ENCODE measurements at regions not wholly inside any gene's neighbourhood (a gene's known extent, or its start where the extent isn't known, plus 50 kb on each side); places are given as distances from the start of the nearest gene placed in this dataset.

DNA sequence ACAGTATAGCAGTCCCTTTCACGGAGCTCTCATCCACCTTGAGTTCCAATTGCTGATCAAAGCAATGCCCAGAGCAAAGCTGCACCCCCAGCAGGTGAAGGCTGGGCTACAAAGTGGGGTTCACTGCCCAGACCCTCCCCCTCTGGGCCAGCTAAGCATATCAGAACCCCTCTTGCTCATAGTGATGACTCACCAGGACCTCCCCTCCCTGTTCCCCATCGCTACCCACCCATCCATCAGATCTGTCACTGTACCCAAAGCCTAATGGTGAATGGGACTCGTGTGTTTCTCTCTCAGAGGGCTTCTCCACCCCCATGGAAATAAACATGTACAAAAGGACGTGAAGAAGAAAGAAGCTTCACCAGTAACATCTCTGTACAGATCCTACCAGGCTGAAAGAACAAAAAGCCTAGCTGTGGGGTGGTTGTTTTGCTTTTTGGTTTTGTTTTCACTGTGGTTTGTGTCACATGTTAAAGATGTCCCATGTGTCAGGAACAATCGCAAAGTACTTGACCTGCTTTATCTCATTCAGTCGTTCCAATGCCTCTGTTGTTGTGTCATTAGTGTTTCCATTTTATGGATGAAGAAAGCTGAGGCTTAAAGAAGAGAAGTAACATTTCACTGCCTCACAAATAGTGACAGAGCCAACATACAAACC, 518.5 kb downstream of the CD83 start:
- ChIA-PET CTCF (interaction anchor here (1.1 kb wide), 1 partner anchor 9 kb away, joined by 3 read pairs; no protein-coding TSS in a partner anchor), POLR2A (interaction anchor here (0.7 kb wide), 1 partner anchor 182 kb away, joined by 6 read pairs; no protein-coding TSS in a partner anchor)

GRCh38 chr6:14638435-14638905, 520.9 kb downstream of the CD83 start:
- POLR2A ChIA-PET, result no interaction called here
- CTCF ChIA-PET, result no interaction called here

DNA sequence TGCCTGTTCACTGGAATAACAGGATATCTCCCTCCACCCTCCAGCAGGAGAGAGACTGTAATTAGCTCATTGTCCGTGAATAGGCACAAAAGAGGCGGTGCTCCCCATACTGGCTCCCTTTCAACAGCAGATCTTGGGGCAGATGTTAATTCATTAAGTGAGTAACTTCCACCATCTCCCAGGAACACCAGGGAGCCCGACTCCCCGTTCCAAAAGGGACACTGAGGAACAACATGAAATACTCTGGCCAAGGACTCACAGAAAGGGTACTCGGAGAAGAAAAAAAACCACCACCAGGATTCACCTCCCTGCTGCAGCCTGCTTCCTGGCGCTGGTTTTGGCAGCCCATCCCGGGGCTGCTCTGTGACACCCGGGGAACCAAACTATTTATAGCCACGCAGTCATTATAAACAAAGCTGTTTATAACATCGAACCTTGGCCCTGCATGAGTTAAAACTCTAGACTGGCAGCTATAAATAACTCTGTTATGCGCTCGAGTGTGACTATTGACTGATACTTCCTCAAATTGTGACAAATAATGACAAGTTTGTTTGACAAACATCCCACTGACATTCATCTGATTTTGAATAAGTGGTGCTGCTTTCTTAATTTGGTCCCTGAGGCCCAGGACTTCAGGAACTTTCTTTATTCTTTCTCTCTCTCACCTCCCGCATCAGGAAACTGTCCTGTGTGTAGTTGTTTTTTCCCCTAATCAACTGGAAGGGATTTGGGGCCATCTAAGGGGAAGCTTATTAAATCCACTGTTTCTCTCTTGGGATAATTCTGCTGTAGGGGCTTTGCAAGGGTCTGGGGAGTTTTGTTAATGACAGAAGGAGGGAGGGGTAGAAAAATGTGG, 521.6 kb downstream of the CD83 start:
- ChIA-PET POLR2A (interaction anchor here (0.6 kb wide), 1 partner anchor 609 kb away, joined by 9 read pairs; no protein-coding TSS in a partner anchor), CTCF (interaction anchor here (1.3 kb wide), 1 partner anchor 65 kb away, joined by 3 read pairs; no protein-coding TSS in a partner anchor)

- CTCF ChIA-PET, result interaction anchor here (1.3 kb wide), 1 partner anchor 64 kb away, joined by 3 read pairs; no protein-coding TSS in a partner anchor
- POLR2A ChIA-PET, result no interaction called here
Measured at GRCh38 chr6:14639983-14640599, 522.5 kb downstream of the CD83 start.

DNA sequence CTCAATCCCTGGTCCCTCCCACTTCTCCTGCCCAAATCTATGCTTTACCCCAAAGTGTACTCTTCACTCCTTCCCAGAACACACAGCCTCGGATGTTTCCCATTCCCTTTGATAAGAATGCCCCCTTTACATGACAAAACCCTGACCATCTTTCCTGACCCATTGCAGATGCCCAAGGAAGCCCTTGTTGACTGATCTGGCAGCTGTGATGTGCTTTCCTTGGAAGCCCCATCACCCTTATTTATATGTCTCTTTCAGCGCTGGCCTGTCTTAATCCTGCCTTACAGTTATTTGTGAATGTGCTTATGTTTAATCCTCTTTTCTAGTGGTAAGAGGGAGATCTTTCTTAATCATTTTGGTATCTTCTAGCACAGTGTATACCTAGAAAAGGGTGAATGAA, 523.1 kb downstream of the CD83 start:
- POLR2A ChIA-PET, result no interaction called here
- CTCF ChIA-PET, result interaction anchor here (1.3 kb wide), 1 partner anchor 63 kb away, joined by 3 read pairs; no protein-coding TSS in a partner anchor

GRCh38 chr6:14641423-14642135, 524.0 kb downstream of the CD83 start:
- ChIA-PET POLR2A (no interaction called here), CTCF (no interaction called here)

GRCh38 chr6:14642136-14642505, 524.5 kb downstream of the CD83 start:
- POLR2A ChIA-PET, result no interaction called here
- CTCF ChIA-PET, result no interaction called here

- POLR2A ChIA-PET, result no interaction called here
- CTCF ChIA-PET, result no interaction called here
Measured at GRCh38 chr6:14642842-14643241, 525.3 kb downstream of the CD83 start.

DNA sequence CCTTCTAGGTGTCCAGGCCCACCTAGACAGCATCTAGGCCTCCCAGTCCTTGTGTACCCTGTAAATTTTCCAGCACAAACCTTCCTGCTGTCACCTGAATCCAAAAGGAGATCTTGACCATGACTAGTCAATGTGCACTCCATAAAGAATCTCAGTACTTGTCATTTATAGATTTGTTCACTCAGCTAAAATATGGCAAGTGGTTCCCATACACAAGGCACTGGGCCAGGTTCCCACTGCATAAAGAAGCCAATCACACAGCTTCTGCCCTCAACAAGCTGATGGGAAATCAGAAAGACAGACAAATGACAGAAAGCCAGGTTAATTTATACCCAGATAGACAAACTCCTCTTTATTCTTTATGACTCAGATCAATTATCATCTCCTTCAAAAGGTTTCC, 526.8 kb downstream of the CD83 start:
- ChIA-PET POLR2A (no interaction called here), CTCF (interaction anchor here (0.9 kb wide), 1 partner anchor 8 kb away, joined by 3 read pairs; no protein-coding TSS in a partner anchor)

DNA sequence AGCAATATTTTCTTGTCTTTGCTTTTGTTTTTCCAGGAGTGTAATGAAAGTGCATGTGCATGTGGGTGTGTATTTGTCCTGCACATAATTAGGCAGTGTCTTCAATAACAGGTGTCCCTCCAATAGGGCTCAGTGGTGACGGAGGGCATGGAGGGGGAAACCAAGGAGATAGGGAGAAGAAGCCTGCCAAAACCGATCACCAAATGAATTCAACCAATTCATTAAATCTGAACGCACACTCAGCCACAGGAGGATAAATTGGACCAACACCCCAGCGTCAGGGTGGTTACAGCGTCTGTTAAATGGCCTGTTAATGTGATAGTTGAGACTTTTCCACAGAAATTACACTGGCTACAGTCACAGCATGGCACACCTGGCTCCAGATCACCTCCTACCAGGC, 527.6 kb downstream of the CD83 start:
- CTCF ChIA-PET, result interaction anchor here (0.9 kb wide), 1 partner anchor 9 kb away, joined by 3 read pairs; no protein-coding TSS in a partner anchor
- POLR2A ChIA-PET, result no interaction called here

DNA sequence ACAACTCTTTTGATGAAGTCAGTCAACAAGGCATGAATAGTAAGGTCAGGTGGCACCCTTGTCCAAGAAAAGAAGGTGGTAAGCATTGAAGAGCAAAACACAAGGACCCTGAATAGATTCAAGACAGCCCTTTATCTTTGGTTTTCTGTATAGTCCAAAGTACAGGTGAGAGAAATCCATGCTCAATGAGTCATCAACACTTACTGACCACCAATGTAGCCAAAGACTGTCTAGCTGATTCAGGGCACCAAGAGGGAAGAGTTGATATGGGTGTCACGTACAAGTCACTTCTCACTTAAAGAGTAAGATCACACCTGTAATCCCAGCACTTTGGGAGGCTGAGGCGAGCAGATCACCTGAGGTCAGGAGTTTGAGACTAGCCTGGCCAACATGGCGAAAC, 528.3 kb downstream of the CD83 start:
- ChIA-PET CTCF (no interaction called here), POLR2A (no interaction called here)

GRCh38 chr6:14646371-14646770, 528.8 kb downstream of the CD83 start:
- POLR2A ChIA-PET, result no interaction called here
- CTCF ChIA-PET, result no interaction called here

- POLR2A ChIA-PET, result interaction anchor here (0.7 kb wide), 1 partner anchor 85 kb away, joined by 3 read pairs; no protein-coding TSS in a partner anchor
Measured at GRCh38 chr6:14647357-14647756, 529.8 kb downstream of the CD83 start.

GRCh38 chr6:14652536-14652935, 535.0 kb downstream of the CD83 start:
- ChIA-PET CTCF (no interaction called here), POLR2A (no interaction called here)

More at GRCh38 chr6:14647357-14647756, 529.8 kb downstream of the CD83 start:
- CTCF ChIA-PET, result no interaction called here

DNA sequence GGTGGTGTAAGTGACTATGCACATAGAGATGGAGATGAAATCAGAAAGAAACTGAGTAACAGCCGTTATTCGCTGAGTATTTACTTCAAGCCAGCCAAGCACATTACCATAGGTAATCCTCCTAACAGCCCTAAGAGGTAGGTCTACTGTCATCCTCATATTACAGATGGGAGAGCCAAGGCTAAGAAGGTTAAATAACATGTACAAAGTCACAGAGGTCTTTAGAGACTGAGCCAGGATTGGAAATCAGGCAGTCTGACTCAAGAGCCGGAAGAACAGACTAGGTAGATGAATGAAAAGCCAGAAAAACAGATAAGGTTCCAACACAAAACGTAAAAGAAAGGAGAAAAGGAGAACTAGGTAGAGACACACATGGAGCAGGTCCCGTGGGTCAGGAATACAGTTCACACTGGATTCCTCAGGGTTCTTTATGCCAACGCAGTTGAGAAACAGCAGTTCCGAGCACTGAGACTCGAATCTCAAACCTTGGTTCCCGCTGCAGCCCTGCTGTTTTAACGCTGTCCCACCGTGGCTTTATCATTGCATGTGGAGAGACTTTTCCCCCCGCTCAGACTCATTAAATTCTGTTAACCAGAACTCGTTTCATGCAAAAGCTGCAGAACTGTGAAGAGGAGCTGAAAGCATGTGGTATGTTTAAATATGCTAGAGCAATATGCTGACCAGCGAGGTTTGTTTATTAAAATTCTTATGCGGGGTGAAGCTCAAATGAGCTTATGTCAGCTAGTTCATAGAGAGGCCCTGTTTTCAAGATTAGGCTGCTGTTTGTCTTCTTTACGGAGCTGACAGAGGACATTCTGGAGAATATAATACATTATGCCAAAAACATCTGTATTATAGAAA, 537.9 kb downstream of the CD83 start:
- POLR2A ChIA-PET, result no interaction called here
- CTCF ChIA-PET, result no interaction called here

DNA sequence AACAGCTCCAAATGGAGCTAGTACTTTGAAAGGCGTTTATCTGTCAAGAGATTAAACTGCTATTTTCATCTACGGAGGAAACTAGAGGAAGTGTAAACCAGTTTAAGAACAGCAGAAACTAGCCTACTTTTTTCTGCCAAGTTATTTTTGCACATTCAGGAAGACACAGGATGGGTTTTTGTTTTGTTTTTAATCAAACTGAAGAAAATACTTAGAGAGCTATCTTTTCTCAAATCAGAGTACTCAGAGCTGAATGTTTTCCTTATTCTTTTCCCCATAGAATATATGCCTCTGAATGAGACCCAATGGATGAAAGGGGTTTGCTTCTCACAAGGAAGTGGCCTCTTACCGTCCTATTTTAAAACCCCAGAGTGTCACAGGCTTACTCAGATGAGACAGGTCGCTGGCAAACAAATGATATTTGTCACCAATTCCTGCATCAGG, 538.5 kb downstream of the CD83 start:
- POLR2A ChIA-PET, result no interaction called here
- CTCF ChIA-PET, result no interaction called here

DNA sequence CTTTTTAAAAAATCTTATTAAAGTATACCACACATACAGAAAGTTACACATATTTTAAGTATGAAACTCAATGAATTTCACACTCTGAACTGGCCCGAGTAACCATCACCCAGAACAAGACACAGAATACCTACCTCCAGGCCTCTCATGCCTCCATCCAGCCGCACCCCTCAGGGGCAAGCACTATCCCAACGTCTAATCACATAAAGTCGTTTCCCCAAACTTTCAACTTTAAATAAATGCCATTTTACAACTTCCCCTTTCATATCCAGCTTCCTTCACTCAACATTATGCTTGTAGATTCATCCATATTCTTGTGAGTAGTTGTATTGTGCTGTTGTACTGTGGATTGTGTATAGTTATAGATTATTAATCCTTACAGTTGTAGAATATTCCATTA, 539.1 kb downstream of the CD83 start:
- ChIA-PET POLR2A (no interaction called here), CTCF (no interaction called here)

- POLR2A ChIA-PET, result no interaction called here
Measured at GRCh38 chr6:14658030-14658429, 540.5 kb downstream of the CD83 start.

More at GRCh38 chr6:14658030-14658429, 540.5 kb downstream of the CD83 start:
- CTCF ChIA-PET, result no interaction called here
